ENCODE measurements at regions not wholly inside any gene's neighbourhood (a gene's known extent, or its start where the extent isn't known, plus 50 kb on each side); places are given as distances from the start of the nearest gene placed in this dataset.

DNA sequence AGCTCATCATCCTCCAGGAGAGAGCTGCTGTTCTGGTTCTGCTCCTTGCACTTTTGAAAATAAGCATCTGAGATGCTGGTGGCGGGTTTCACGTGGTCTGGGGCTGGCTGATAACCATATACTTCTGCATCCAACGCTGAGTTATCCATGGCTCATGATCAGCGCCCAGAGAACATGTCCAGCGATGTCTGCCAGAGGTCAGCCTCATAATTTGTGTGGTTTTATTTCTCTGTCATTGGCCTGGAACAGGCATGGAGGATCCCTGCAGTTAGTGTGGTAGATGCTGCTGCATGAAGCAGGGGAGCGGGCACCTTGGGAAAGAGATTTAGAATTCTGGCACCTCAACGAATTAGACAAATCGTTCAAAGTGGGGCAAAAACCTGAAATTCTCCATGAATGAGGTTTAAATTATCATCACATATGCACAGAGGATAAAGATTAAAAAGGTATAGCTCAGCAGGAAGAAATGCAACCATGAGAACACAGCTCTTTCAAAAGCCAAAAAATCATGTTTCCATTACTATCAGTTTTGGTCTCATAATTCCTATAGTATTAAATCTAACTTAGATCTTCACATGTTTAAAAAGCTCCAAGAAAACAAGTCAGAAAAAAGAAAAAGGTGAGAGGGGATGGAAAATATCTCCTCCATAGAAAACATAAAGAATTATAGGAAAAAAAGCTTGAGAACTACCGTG is 157.2 kb downstream of the SOD2 start:
- TF ChIP-seq, protein P1, sequence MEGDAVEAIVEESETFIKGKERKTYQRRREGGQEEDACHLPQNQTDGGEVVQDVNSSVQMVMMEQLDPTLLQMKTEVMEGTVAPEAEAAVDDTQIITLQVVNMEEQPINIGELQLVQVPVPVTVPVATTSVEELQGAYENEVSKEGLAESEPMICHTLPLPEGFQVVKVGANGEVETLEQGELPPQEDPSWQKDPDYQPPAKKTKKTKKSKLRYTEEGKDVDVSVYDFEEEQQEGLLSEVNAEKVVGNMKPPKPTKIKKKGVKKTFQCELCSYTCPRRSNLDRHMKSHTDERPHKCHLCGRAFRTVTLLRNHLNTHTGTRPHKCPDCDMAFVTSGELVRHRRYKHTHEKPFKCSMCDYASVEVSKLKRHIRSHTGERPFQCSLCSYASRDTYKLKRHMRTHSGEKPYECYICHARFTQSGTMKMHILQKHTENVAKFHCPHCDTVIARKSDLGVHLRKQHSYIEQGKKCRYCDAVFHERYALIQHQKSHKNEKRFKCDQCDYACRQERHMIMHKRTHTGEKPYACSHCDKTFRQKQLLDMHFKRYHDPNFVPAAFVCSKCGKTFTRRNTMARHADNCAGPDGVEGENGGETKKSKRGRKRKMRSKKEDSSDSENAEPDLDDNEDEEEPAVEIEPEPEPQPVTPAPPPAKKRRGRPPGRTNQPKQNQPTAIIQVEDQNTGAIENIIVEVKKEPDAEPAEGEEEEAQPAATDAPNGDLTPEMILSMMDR (IDR thresholded peaks at IDR 0.05; ENCODE audit: low read length) = no peak
- TF ChIP-seq EZH2 (IDR thresholded peaks at IDR 0.05; ENCODE audit: borderline replicate concordance, low read length) = no peak
